ENCODE measurements at regions not wholly inside any gene's neighbourhood (a gene's known extent, or its start where the extent isn't known, plus 50 kb on each side); places are given as distances from the start of the nearest gene placed in this dataset.

GRCh38 chr1:189662190-189662589, 815.5 kb downstream of the BRINP3 start:
- TF ChIP-seq, protein P1, sequence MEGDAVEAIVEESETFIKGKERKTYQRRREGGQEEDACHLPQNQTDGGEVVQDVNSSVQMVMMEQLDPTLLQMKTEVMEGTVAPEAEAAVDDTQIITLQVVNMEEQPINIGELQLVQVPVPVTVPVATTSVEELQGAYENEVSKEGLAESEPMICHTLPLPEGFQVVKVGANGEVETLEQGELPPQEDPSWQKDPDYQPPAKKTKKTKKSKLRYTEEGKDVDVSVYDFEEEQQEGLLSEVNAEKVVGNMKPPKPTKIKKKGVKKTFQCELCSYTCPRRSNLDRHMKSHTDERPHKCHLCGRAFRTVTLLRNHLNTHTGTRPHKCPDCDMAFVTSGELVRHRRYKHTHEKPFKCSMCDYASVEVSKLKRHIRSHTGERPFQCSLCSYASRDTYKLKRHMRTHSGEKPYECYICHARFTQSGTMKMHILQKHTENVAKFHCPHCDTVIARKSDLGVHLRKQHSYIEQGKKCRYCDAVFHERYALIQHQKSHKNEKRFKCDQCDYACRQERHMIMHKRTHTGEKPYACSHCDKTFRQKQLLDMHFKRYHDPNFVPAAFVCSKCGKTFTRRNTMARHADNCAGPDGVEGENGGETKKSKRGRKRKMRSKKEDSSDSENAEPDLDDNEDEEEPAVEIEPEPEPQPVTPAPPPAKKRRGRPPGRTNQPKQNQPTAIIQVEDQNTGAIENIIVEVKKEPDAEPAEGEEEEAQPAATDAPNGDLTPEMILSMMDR (conservative IDR thresholded peaks at IDR 0.05; ENCODE audit: low read length) = no peak
- no peak for TF ChIP-seq EZH2phosphoT487 (IDR thresholded peaks at IDR 0.05; ENCODE audit: borderline replicate concordance, low read depth, low read length)

Measured in OCI-LY7 (cell line).